SK-N-SH treated with all-trans-retinoic acid at 6 μM for 48 hours (cell line): ENCODE measurements at regions not wholly inside any gene's neighbourhood (a gene's known extent, or its start where the extent isn't known, plus 50 kb on each side); places are given as distances from the start of the nearest gene placed in this dataset.

Experiments
- BACH2 ChIP-seq: fragments of 250-450 bp; sonication (Bioruptor Pico); IDR thresholded peaks from 2 replicates; pipeline ENCODE4 v1.9.0; 2021; ENCODE audit warnings: mild to moderate bottlenecking, borderline replicate concordance
- CSDC2 ChIP-seq: fragments of 250-450 bp; sonication (Bioruptor Pico); IDR thresholded peaks from 2 replicates; pipeline ENCODE4 v1.5.0; 2020; ENCODE audit warnings: mild to moderate bottlenecking, moderate library complexity
- ESRRG ChIP-seq: fragments of 250-450 bp; sonication (Bioruptor Pico); IDR thresholded peaks from 2 replicates; pipeline ENCODE4 v1.6.1; 2021; ENCODE audit warnings: mild to moderate bottlenecking
- GLIS3 ChIP-seq: fragments of 250-450 bp; sonication (Bioruptor Pico); IDR thresholded peaks from 2 replicates; pipeline ENCODE4 v1.5.0; 2020; ENCODE audit warnings: mild to moderate bottlenecking, moderate library complexity
- ISL1 ChIP-seq: fragments of 250-450 bp; sonication (Bioruptor Pico); IDR thresholded peaks from 2 replicates; pipeline ENCODE4 v2.1.2; 2022; ENCODE audit warnings: mild to moderate bottlenecking, moderate library complexity
- POU6F1 ChIP-seq: fragments of 250-450 bp; sonication (Bioruptor Pico); IDR thresholded peaks from 2 replicates; pipeline ENCODE4 v1.8.0; 2021; ENCODE audit warnings: low read depth, mild to moderate bottlenecking, moderate library complexity, borderline replicate concordance
- SNAI2 ChIP-seq: fragments of 250-450 bp; sonication (Bioruptor Pico); IDR thresholded peaks from 2 replicates; pipeline ENCODE4 v1.5.0; 2020; ENCODE audit warnings: mild to moderate bottlenecking, moderate library complexity
- ZFP3 ChIP-seq: fragments of 250-450 bp; sonication (Bioruptor Pico); IDR thresholded peaks from 2 replicates; pipeline ENCODE4 v1.5.0; 2020; ENCODE audit warnings: mild to moderate bottlenecking, moderate library complexity
- ZFP30 ChIP-seq: fragments of 450-650 bp; formaldehyde crosslinking; IDR thresholded peaks from 2 replicates; pipeline ENCODE4 v1.5.0; 2022; ENCODE audit warnings: mild to moderate bottlenecking, moderate library complexity

- TF ChIP-seq ESRRG (CRISPR knock-in tag) (no peak), POU6F1 (CRISPR knock-in tag) (no peak), SNAI2 (CRISPR knock-in tag) (no peak), CSDC2 (CRISPR knock-in tag) (no peak), ZFP30 (no peak), ZFP3 (no peak), BACH2 (CRISPR knock-in tag) (no peak), ISL1 (CRISPR knock-in tag) (no peak), GLIS3 (no peak)
These were observed 338.9 kb downstream of the HNRNPD start for GRCh38 chr4:82034878-82035277.
